GM12874 (cell line): ENCODE measurements at regions not wholly inside any gene's neighbourhood (a gene's known extent, or its start where the extent isn't known, plus 50 kb on each side); places are given as distances from the start of the nearest gene placed in this dataset.

Experiments used
- CTCF ChIP-seq: IDR thresholded peaks from 2 replicates; pipeline ENCODE4 v1.5.1; 2011; ENCODE audit warnings: low read depth, mild to moderate bottlenecking, control low read depth, low read length, moderate library complexity; ENCODE audit not compliant: insufficient read depth

DNA sequence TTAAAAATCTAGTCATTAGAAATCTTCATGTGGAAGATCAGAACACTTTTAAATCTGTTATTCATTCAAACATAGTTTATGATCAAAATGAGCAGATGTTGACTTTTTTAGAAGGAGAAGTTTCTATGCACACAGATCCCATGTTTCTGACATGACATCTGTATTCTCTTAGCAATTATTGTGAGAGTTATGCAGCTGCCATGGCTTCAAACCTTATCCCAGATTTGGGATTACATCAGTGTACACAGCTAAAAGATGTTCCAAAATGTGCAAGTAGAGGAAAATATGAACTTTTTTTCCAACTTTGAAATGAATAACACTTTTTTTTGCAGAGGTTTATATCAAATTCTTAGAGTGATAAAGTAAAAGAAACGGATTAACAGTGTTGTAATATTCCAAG, 1166.9 kb downstream of the ZPLD1 start:
- no peak for TF ChIP-seq CTCF

GRCh38 chr3:103609472-103609871, 1174.7 kb downstream of the ZPLD1 start:
- no peak for TF ChIP-seq CTCF

GRCh38 chr3:103613397-103614156, 1178.8 kb downstream of the ZPLD1 start:
- no peak for TF ChIP-seq CTCF

GRCh38 chr3:103614719-103615118, 1179.9 kb downstream of the ZPLD1 start:
- TF ChIP-seq CTCF: no peak

DNA sequence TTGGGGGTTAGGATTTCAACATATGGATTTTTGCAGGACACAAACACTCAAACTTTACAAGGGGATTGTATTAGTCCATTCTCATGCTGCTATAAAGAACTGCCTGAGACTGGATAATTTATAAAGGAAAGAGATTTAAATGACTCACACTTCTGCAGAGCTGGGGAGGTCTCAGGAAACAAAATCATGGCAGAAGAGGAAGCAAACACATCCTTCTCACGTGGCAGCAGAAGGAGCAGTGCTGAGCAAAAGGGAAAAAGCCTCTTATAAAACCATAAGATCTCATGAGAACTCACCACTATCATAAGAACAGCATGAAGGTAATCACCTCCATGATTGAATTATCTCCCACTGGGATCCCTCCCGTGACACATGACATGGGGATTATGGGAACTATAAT, 1183.1 kb downstream of the ZPLD1 start:
- no peak for TF ChIP-seq CTCF

- no peak for TF ChIP-seq CTCF
These were observed 1189.5 kb downstream of the ZPLD1 start for GRCh38 chr3:103624271-103624670.

DNA sequence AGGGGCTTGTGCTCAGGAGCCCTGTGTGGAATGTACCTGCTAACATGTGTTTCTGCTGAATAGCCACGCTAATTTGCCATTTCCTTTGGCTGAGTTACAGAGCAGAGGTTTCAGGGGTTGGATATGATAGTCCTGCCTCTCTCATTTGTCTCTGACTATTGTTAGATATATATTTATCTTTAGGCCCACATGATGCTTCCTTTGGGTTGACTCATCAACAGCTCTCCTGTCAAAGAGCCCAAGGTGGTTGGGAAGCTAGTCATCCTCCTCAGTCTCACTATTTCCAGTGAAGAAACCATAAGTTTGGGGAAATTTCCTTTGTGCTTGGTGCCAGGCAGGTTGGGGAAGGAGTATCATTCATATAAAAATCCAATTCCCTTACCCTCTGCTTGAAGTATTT, 1194.6 kb downstream of the ZPLD1 start:
- TF ChIP-seq CTCF: no peak
